RWPE2 (cell line): ENCODE measurements at regions not wholly inside any gene's neighbourhood (a gene's known extent, or its start where the extent isn't known, plus 50 kb on each side); places are given as distances from the start of the nearest gene placed in this dataset.

Experiments used
- ATAC-seq: fragments of 200-7000 bp; cut with Tn5 transposase; 3 replicates; pipeline ENCODE4 v1.9.1; 2021; ENCODE audit warnings: low read depth
- DNase-seq: peaks from one replicate; pipeline ENCODE4 v3.0.0-alpha.2; 2020; ENCODE audit warnings: low spot score
- H3K27ac ChIP-seq: fragments of 450-650 bp; 2 replicates; pipeline ENCODE4 v1.5.1; 2017; ENCODE audit warnings: mild to moderate bottlenecking; ENCODE audit not compliant: poor library complexity, severe bottlenecking
- H3K27me3 ChIP-seq: fragments of 250-450 bp; sonication (Bioruptor Pico); 2 replicates; pipeline ENCODE4 v1.5.1; 2021; ENCODE audit warnings: mild to moderate bottlenecking, moderate library complexity; ENCODE audit not compliant: insufficient read depth, poor library complexity, severe bottlenecking
- H3K36me3 ChIP-seq: fragments of 250-450 bp; sonication (Bioruptor Pico); 2 replicates; pipeline ENCODE4 v1.5.1; 2020; ENCODE audit warnings: low read depth, mild to moderate bottlenecking, moderate library complexity
- H3K4me1 ChIP-seq: fragments of 250-450 bp; sonication (Bioruptor Pico); 2 replicates; pipeline ENCODE4 v1.5.1; 2021; ENCODE audit warnings: mild to moderate bottlenecking, moderate library complexity; ENCODE audit not compliant: insufficient read depth, poor library complexity, severe bottlenecking
- H3K4me3 ChIP-seq: fragments of 250-450 bp; sonication (Bioruptor Pico); 2 replicates; pipeline ENCODE4 v1.5.1; 2021; ENCODE audit warnings: mild to moderate bottlenecking, moderate library complexity; ENCODE audit not compliant: severe bottlenecking
- H3K9me3 ChIP-seq: fragments of 250-450 bp; sonication (Bioruptor Pico); 2 replicates; pipeline ENCODE4 v1.5.1; 2021; ENCODE audit warnings: mild to moderate bottlenecking, moderate library complexity; ENCODE audit not compliant: severe bottlenecking
- TF ChIP-seq, protein P1 (sequence below): fragments of 450-650 bp; IDR thresholded peaks from one replicate; pipeline ENCODE4 v1.5.1; 2017; ENCODE audit warnings: mild to moderate bottlenecking, moderate library complexity; ENCODE audit not compliant: poor library complexity, severe bottlenecking

DNA sequence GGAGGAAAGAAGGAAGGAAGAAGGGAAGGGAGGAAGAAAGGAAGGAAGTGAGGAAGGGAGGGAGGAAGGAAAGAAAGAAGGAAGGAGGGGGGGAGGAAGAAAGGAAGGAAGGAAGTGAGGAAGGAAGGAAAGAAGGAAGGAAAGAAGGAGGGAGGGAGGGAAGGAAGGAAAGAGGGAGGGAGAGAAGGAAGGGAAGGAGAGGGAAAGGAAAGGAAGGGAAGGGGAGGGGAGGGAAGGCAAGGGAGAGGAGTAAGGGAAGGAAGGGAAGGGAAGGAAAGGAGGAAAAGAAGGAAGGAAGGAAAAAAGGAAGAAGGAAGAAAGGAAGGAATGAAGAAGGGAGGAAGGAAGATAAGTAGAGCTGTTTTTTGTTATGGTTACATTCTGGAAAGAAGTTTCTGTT is 141.2 kb downstream of the LRRC3B start:
- Histone ChIP-seq H3K27me3 (no peaks in the 10 kb centered on the region), H3K27ac (no peak overlapping the region), H3K4me1 (no peaks in the 10 kb centered on the region), H3K4me3 (no peak overlapping the region), H3K9me3 (no peaks in the 10 kb centered on the region), H3K36me3 (no peaks in the 10 kb centered on the region)
- no peak for ATAC-seq
- TF ChIP-seq, protein P1, sequence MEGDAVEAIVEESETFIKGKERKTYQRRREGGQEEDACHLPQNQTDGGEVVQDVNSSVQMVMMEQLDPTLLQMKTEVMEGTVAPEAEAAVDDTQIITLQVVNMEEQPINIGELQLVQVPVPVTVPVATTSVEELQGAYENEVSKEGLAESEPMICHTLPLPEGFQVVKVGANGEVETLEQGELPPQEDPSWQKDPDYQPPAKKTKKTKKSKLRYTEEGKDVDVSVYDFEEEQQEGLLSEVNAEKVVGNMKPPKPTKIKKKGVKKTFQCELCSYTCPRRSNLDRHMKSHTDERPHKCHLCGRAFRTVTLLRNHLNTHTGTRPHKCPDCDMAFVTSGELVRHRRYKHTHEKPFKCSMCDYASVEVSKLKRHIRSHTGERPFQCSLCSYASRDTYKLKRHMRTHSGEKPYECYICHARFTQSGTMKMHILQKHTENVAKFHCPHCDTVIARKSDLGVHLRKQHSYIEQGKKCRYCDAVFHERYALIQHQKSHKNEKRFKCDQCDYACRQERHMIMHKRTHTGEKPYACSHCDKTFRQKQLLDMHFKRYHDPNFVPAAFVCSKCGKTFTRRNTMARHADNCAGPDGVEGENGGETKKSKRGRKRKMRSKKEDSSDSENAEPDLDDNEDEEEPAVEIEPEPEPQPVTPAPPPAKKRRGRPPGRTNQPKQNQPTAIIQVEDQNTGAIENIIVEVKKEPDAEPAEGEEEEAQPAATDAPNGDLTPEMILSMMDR, result no peak
- no peak for DNase-seq

DNA sequence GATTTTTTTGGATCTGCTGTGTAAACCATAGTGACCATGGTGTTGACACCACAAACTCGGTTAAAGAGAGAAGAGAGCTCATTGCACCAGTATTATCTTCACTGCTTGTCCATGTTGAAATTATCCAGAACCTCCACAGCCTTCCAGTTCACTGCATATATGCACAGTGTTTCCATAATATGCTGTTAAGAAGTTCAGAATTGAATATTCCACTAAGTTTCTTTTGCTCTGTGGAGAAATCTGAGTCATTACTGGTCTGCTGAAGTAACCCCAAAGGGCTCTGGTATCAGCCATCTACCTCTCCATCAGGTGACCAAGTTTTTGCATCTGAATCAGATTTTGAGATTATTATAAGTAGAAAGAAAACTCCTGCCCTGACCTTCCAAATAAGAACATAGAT is 143.5 kb downstream of the LRRC3B start:
- DNase-seq (no peak), ATAC-seq (no peak)
- TF ChIP-seq, protein P1, result no peak
- Histone ChIP-seq H3K27ac (no peak overlapping the region), H3K4me3 (no peak overlapping the region), H3K36me3 (no peaks in the 10 kb centered on the region), H3K27me3 (no peaks in the 10 kb centered on the region), H3K4me1 (no peaks in the 10 kb centered on the region), H3K9me3 (no peaks in the 10 kb centered on the region)

DNA sequence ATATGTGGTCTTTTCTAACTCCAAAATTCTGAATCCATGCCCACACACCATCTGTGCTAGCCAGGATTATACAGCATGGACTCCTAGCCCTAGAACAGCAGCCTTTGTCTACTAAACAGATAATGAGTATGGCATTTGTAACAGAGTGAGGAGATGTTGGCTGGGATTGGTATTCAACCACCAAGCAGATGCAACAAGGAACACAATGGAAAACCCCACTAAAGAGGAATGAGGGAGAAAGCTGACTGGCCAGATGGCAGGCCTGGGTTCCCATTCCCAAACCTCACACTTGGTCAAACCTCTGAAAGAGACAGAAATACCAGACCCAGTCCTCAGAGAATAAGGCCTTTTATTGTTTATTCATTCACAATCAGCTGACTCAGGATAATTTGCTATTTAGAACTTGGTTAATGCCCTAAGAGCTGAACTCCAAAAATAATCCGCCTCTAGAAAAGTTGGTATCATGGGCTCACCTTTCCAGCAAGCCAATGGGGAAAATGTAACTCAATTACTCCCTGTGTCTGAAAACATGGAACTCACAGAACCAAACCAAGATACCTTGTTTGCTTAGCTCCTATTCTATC is 145.6 kb downstream of the LRRC3B start:
- TF ChIP-seq, protein P1, result no peak

DNA sequence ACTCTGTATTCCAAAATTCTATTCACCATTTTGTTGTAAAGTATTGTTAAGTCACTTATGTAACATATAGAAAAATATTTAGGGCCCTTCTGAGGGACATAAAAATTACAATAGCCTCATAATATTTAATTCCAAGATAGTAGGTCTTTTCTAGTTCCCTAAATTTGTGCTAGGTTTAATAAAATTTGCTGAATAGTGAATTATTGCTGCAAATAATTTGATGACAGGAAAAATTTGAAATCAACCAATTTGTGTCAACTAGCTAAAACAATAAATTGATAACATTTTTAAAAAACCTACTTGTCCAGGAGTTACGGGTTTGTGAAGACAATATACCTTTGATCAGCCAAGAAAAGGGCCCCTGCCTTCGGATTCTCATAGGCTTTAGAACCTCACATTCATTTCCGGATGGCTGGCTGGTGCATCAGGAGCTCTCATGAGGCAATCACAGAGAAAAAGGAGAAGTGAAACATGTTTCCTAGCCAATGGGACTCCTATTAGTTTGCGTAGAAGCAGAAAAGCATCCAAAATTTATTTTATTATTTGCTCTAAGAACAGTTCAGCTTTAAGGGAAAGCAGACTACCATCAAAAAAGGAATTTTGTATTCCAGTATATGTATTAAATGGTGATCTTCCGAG is 177.2 kb downstream of the LRRC3B start:
- Histone ChIP-seq H3K27ac (no peak overlapping the region), H3K4me3 (no peak overlapping the region), H3K4me1 (no peaks in the 10 kb centered on the region), H3K9me3 (peaks cover 3% of the 10 kb centered on the region), H3K36me3 (no peaks in the 10 kb centered on the region), H3K27me3 (no peaks in the 10 kb centered on the region)
- TF ChIP-seq, protein P1, result no peak
- ATAC-seq (no peak), DNase-seq (no peak)

More for the DNA sequence above, 145.6 kb downstream of the LRRC3B start:
- H3K27ac ChIP-seq, result no peak overlapping the region
- H3K9me3 ChIP-seq, result no peaks in the 10 kb centered on the region
- H3K27me3 ChIP-seq, result no peaks in the 10 kb centered on the region
- no peak for ATAC-seq
- no peak for DNase-seq
- H3K4me3 ChIP-seq, result no peak overlapping the region
- H3K36me3 ChIP-seq, result no peaks in the 10 kb centered on the region
- H3K4me1 ChIP-seq, result no peaks in the 10 kb centered on the region

DNA sequence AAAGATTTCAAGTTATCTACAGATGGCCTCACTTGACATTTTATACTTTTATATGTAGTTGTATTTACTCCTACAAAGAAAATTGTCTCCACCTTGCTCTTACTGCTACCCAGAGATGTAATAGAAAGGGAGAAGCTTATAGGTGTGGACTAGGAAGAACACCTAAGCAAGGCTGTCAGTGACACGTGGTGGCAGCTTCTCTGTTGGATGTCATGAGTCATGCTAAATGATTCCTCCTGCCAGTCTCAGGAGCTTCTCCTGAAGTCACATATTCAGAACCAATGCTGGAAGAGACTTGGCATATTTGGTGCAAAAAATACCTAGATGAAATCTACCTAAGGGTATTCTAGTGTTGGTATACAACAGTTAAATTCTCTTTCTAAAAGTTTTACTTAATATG is 184.7 kb downstream of the LRRC3B start:
- no peak for ATAC-seq
- Histone ChIP-seq H3K4me1 (no peaks in the 10 kb centered on the region), H3K9me3 (no peaks in the 10 kb centered on the region), H3K4me3 (no peak overlapping the region), H3K27me3 (no peaks in the 10 kb centered on the region), H3K36me3 (no peaks in the 10 kb centered on the region), H3K27ac (no peak overlapping the region)
- no peak for DNase-seq
- TF ChIP-seq, protein P1, result no peak
